ENCODE measurements at regions not wholly inside any gene's neighbourhood (a gene's known extent, or its start where the extent isn't known, plus 50 kb on each side); places are given as distances from the start of the nearest gene placed in this dataset.
"Not testable (repeated sequence)": the region's sequence is repeated elsewhere in the genome, so short reads cannot be mapped to it uniquely, and the experiment has no call there.

DNA sequence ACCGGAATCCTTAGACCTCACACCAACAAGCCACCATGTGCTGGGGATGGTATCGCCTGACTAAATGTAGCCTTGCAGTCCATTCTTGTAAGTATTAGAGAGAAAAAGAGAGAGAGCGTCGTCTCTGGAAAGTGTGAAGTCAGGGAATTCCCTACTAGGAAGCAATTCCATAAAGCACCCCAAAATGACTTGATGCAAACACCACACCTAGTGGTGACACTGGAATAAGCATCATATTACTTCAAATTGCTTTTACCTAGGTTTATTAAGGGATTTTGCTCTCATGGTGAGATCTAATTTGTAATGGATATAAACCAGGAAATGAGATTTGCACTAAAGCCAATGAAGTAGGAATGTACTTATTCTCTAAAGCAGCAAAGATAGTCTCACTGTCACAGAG, 111.4 kb upstream of the METTL9 start:
- not testable (repeated sequence) for DNase-seq (ENCODE audit: low spot score)

DNA sequence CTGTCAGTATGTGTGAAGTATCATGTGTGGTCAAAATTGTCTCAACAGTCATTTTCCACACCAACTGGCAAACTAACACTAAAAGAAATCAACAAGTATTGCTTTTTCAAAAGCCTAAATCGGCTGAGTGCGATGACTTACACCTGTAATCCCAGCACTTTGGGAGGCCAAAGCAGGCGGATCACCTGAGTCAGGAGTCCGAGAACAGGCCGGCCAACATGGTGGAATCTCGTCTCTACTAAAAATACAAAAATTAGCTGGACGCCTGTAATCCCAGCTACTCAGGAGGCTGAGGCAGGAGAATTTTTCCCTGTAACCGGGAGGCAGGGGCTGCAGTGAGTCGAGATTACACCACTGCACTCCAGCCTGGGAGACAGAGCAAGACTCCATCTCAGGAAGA, 100.3 kb upstream of the METTL9 start:
- DNase-seq (ENCODE audit: low spot score) = not testable (repeated sequence)

DNA sequence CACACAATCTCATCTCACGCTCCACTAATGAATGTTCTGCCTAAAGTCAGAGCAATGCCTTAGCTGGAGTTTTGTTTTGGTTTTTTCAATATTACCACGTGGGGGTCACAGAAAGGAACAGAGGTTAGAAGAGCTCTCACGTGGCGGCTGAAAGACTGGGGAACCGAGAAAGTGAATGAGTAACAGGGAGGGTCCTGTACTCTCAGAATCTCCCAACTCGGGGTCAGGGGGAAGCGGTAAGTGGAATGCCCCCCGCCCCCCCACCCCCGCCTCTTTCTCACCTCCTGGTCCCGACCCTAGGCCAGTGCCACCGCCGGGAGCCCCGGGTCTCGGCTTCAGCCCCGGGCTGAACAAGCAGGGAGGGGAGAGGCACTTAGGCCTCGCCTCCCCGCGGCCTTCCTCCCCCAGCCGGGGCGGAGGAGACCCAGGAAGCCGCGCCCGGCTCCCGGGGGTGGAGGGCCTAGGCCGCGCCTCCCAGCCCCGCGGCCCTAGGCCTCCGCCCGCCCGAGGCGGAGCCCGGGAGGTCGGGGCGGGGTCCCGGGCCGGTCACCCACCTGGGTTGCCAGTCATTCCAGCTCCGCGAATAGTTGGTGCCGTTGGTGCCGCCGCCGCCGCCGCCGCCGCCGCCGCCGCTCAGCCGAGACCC, 98.0 kb upstream of the METTL9 start:
- DNase-seq (ENCODE audit: low spot score) = not testable (repeated sequence)

DNA sequence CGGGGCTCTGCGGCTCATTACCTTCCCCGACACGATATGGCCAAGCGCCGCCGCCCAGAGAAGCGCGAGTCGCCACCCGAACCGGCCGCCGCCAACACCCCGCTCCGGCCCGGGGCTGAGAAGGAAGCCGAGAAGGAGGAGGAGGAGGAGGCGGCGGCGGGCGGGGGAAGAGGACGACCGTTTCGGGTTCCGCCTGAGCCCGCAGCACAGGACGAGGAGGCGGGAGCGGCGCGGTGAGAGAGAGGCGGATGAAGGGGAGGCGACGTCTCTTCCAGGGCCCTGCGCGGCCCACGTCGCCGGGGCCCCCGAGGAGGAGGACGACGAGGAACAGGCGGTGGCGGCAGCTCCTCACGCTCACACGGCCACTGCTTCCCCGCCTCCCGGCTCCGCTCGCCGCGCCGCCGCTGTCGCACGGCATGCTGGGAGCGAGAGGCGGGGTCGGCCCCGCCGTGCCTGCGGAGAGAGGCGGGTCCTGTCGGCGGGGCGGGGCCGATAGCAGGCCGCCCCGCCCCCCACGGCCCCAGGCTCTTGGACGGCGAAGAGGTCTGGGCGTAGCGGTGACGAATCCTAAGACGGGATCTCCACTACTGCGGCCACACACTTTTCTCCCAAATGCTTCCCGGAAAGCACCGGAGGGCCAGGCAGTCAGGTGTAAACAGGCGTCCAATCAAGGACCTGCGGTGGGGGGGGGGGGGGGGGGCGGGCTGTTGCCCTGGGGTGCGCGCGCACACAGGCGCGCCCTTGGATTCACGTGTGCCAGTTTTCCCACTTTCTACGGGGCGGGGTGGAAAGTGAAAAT, 97.3 kb upstream of the METTL9 start:
- DNase-seq (ENCODE audit: low spot score) = peak; percentile 62

DNA sequence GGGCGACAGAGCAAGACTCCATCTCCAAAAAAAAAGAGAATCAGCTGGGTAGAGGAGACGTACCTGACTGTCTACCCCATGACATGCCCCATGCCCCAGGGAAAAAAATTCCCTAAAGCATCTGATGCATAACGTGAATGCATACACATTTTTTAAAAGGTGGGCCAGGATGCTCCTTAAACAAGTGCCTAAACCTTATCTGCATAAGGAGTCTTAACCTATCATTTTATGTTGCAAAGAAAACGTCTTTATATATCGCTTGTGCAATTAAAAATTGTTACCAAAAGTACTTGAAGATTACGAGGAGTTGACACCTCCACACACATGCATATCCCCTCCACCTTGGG, 95.8 kb upstream of the METTL9 start:
- DNase-seq (ENCODE audit: low spot score) = not testable (repeated sequence)

DNA sequence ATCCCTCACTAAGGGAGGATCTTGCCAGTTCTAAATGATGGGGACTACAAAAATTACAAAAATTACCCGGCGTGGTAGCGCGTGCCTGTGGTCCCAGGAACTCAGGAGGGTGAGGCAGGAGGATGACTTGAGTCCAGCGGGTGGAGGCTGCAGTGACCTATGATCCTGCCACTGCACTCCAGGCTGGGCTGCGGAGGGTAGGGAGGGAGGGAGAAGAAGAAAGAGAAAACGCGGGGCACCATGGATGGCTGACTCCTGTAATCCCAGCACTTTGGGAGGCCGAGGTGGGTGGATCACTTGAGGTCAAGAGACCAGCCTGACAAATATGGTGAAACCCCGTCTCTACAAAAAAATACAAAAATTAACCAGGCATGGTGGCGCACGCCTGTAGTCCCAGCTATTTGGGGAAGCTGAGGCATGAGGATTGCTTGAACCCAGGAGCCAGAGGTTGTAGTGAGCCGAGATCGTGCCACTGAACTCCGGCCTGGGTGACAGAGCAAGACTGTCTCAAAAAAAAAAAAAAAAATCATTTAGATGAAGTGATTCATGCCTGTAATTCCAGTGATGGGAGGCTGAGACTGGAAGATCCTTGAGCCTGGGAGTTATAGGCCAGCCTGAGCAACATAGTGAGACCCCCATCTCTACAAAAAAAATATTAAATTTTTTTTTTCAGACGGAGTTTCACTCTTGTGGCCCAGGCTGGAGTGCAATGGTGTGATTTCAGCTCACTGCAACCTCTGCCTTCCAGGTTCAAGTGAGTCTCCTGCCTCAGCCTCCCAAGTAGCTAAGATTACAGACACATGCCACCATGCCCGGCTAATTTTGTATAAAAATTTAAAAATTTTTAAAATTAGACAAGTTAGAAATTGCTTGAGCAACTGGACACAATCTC, 95.2 kb upstream of the METTL9 start:
- not testable (repeated sequence) for DNase-seq (ENCODE audit: low spot score)

DNA sequence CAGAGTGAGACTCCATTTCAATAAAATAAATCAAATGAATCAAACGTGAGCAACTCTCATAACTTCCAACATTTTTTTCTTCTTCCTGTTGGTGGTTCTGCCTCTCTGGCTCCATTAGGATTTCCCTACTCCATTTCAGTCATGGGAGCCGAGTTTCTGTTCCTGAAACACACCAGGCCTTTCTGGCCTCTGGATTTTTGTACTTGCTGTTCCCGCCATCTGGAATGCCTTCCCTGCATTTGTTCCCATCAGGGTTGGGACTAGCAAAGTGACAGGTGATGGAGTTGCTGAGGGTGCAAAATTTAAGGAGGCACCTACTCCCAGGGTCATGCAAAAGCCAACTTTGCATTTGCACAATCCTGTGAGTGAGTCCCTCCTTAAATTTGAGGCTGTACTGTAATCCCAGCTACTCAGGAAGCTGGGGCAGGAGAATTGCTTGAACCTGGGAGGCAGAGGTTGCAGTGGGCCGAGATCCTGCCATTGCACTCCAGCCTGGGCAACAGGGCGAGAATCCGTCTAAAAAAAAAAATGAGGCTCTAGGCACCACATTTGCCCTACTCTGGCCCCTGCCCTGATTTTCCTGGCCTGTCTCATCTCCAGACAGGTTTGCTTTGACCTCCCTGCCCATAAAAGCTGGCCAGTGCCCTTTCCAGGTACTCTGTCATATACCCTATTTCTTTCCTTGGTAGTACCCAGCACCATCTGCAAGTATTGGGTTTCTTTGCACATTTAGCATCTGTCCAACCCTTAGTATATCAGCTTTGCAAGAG, 93.4 kb upstream of the METTL9 start:
- DNase-seq (ENCODE audit: low spot score) = not testable (repeated sequence)

DNA sequence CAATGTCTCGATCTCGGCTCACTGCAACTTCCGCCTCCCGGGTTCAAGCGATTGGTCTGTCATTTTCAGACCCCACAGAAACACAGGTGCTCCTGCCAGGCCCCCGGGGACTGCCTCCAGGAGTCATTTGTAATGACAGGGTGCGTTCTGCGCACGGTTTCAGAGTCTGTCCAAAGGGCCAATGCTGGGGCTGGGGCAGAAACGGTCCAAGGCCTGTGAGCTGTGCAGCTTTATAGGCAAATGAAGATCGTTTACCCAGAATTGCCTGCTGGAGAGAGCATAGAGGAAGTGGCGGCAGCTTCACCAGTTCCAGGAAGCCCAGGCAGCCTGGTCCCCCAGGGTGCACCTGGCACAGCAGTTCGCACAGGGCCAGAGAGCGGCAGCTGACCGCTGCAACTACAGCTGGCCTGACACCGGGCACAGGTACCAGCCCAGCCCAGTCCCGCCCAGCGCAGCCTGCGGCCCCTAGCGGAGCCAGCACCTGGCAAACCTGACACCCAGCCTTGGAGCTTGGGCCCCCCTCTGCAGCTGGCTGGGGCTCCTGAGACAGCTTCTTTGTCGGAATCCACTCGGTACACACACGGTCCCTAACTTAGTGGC, 92.4 kb upstream of the METTL9 start:
- DNase-seq (ENCODE audit: low spot score) = not testable (repeated sequence)

DNA sequence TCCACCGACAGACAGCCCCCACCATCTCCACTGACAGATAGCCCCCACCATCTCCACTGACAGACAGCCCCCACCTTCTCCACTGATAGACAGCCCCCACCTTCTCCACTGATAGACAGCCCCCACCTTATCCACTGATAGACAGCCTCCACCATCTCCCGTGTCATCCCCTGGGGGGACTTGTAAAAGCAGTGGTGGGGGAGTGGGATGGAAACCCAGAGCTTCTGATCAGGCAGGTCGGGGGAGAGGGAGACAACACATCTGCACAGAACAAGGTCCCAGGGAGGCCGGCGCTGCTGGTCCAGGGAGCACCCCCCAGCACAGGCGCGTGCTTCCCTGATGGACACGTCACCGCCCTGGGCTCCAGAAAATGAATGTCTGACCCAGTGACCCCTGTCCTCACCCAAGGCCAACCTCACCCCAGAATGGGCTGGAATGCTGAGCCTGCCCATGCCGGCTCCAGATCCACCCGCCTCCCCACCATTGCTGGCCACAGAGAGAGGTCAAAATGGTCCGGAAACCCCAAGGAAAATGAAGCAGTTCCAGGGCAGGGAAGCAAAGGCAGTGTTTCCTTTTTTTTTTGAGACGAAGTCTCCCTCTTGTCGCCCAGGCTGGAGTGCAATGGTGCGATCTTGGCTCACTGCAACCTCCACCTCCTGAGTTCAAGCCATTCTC, 91.6 kb upstream of the METTL9 start:
- not testable (repeated sequence) for DNase-seq (ENCODE audit: low spot score)

DNA sequence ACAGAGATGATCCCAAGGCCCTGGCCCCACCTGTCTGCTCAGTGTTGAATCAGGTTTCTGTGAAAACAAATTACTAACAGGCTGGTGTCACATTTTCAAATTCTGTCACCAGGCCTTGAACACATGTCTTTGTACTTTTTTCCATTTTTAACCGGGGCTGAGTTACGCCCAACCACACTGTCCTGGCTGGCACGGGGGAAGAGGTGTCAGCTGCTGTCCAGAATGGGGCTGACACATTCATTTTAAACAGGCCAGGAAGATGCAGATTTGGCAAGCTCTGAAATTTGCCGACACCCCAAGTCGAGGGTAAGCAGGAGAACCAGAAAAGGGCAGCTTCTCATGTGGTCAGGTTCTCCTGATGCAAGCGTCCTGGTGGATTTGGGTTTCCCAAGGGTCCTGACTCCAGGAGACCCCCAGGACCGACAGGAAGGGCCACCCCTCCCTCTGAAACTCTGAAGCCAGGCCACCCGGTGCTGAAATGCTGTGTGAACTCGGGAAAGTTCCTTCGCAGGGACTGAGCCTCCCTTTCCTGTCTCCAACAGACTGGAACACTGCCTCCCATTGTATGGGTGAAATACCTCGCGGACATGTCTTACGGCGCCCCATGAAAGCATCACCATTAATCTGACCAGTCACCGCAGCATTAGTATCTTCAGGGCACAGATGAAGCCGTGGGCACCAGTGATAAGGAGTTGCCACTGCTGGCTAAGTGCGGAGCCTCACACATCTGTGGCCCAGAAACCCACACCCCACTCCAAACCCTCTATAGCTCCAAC, 90.5 kb upstream of the METTL9 start:
- not testable (repeated sequence) for DNase-seq (ENCODE audit: low spot score)

DNA sequence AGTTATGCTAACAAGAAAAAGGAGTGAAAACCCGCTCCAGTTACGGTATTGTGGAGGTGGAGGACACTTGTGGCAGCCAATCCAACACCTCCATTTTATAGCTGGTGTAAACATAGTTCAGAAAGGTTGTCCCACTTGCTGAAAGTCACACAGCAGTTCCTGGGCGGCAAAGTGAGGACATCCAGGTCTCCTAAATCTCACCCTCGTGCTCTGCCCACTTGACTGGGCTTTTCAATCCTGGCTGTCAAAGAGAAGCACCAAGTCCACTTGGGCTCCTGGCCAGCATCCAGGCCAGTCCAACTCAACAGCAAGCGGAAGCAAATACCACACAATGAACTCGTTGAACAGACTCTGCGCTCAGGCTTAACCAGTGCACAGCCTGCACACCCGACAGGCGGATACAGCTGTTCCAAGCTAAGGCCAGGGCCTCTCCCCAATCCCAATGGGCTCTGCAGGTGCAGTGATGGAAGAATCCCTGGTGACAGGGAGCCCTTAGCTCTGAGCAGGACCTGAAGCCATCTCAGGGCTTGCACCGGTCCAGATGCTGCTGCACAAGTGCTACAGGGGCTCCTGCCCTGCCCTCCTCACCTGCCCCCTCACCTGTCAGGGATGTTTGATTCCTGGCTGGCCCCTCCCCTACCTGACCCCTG, 89.8 kb upstream of the METTL9 start:
- not testable (repeated sequence) for DNase-seq (ENCODE audit: low spot score)

DNA sequence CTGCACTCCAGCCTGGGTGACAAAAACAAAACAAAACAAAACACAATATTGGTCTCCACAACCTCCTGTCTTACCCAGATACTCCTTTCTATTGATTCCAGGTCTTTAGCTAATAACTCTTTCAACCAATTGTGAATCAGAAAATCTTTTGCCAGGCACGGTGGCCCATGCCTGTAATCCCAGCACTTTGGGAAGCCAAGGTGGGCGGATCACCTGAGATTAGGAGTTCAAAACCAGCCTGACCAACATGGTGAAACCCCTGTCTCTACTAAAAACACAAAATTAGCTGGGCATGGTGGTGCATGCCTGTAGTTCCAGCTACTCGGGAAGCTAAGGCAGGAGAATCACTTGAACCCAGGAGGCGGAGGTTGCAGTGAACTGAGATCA, 88.5 kb upstream of the METTL9 start:
- DNase-seq (ENCODE audit: low spot score) = not testable (repeated sequence)

DNA sequence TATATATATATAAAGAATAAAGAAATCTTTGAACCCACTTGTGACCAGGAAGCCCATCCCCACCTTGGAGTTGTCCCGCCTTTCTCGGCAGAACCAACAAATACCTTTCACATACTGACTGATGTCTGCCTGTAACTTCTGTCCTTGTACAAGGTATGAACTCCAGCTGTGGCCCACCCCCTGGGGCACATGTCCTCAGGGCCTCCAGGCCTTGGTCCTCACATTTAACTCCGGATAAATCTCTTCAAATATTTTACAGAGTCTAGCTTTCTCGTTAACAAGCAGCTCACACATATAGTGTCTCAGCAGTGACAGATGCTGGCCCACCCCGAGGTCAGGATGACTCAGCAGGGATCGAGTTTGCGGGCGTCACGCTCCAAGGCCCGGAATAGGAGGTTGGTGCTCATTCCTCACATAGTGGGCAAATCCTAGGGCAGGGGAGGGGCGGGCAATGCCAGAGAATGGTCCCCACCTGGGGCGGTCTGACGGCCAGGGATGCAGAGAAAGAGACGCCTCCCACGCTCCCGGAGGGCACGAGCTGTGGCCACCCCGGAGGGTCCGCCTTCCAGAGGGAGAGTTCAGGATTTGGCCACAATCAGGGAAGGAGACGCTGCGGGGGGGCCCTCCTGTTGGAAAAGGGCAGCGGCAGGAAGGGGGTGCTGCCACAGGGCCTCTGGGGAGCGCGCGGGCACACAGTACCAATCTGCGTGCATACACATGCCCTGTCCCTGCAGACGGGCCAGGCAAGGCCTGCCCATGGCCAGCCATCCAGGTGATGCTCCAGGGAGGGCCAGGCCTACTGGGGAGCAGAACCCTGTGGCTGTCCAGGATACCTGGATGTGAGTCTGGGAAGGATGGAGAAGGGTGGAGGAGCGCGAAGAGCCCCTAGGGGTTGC, 87.8 kb upstream of the METTL9 start:
- DNase-seq (ENCODE audit: low spot score) = not testable (repeated sequence)

DNA sequence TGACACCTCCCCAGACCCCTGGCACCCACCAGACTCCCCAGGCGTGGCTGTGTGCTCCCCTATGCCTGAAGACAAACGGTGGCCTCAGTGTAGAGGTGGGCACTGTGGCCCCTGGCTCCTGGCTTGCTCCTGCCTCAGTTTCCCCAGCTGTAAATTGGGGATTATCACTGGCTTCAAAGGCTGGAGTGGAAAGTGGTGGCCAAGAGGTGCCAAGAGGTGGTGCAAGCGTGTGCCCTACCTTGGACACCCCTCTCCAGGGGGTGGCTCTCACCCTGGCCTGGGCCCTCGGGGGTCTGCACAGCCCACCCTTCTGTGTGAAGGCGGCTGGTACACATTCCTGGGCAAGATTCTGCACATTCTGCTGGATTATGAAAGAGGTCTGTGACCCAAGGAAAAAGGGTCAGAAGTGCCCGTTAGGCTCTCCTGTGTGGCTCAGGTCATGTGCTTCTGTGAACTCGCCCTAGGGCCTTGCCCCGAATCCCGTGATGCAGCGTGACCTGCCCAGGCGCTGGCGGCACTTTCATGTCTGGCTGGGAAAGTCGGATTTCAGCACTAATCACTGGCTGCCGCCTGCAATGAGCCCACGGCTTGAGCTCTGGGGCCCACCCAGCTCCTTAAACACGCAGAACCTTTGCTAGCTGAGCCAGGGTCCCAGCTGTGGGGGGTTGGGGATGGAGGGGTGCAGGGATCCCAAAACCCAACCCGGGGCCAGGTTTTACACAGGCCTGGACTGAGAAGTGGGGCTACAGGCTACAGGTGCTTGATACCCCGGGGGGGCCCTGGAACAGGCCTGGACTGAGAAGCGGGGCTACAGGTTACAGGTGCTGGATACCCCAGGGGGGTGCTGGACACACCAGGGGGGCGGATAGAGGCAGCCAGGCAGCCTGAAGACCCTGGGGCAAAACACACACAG, 86.8 kb upstream of the METTL9 start:
- DNase-seq (ENCODE audit: low spot score) = not testable (repeated sequence)

DNA sequence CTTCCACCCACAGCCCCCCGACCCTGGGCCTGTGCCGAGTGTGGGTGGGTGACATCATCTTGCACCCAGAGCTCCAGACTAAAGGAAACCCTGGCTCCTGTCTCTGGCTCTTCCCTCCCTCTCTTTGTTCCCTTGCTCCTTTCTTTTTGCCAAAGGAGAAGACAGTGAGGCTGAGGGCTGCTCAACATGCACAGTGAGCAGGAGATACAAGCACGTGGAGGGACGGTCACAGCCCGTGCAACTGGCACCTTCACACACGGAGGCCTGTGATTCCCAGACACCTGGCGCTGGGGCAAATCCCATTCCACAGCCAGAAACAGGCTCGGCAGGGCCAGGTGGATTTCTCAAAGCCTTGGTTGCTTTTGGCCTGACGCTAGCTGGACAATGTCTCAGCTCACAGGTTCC, 86.0 kb upstream of the METTL9 start:
- DNase-seq (ENCODE audit: low spot score) = not testable (repeated sequence)

DNA sequence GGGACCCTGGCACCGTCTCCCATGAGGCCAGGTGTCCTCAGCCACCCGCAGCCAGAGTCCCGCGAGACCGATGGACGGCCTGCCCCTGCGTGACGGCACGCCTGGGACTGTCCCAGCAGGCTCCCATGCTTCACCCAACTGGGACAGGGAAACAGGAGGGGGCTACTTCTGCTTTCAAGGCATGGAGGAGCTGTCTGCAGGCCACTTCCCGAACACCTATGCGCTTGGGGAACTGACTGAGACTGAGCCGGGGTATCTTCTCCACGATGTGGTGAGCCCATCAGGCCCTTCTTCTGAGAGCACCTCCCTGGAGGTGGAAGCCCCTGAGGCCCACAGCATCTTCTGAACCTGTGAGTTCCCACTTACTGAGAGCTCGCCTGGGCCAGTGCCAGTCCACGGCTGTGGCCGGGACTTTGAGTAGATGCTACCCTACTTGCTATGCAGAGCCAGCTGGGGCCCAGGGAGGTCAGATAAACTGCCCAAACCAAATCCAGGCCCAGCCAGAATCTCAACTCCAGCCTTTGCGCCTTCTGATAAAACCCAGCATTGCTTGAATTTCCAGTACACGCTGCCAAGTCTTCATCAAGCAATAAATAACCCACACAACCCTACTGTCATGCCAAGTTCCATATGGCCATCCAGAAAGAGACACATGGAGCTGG, 85.4 kb upstream of the METTL9 start:
- DNase-seq (ENCODE audit: low spot score) = not testable (repeated sequence)

DNA sequence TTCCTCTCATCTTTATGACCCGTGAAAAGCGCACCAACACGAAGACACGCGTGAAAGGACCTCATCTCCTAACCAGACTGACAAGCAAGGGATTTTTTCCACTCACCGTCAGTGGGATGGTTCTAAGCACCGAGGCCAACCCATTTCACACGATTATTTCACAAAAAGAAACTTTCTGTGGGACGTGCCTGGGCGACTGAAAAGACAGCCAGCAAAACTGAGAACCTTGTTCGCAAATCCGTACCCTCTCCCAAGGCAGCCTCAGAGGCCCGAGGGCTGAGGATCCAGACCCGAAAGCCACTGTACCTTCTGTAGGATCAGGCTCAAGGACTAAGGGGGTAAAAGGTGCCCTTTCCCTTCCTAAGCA, 84.9 kb upstream of the METTL9 start:
- DNase-seq (ENCODE audit: low spot score) = not testable (repeated sequence)
